ENCODE measurements at regions not wholly inside any gene's neighbourhood (a gene's known extent, or its start where the extent isn't known, plus 50 kb on each side); places are given as distances from the start of the nearest gene placed in this dataset.

DNA sequence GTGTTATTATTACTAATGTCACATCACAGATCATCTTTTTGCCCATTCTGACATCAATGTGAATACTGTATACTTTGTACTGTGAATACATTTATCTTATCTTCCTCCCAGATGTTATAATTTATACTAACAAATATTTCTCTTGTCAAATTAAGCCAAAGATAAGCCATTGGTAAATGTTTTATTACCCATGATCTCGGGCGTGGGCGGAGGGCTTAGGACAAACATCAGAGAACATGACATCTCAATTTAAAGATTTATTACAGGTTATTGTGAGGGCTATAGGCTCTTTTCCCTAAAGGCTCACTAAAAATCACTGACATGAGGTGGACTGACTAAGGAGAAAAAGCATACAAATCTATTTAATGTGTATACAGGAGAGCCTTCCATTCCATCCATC is 58.2 kb upstream of the DGKB start:
- DNase-seq: no peak

DNA sequence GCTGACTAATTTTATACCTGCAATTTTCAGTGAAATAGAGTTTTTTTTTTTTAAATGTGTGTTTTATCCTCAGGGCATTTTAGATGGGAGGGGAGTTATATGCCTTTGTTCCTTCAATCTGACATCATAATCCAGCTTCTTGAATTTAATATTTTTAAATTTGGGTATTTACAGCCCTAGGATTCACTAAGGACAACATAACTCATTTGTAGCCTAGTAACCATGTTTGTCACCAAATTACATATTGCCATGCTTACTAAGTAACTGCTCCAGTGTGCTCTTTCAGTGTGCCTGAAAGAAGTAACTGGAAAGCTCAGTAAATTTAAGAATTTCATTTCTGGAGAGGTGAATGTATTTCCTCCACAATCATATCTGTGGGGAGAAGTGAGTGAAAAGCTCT is 56.8 kb upstream of the DGKB start:
- no peak for DNase-seq

DNA sequence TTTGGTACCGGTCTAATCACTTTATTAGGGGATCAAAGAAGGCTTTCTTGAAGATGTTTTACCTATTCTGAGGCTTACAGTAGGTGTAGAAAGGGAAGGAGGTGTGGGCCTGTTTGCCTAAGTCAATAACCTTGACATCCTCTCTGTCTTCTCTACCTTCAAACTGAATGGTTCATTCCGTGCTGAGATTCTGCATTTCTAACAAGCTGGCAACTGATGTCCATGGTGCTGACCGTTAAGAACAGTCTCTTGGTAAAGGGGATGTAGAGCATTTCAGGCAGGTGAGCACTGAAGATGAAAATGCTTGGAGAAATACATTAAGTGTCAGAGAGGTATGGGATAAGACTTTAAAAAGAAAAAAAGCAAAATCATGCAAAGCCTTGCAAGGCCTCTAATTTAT is 51.5 kb upstream of the DGKB start:
- no peak for DNase-seq
